DND-41 (cell line): ENCODE measurements at regions not wholly inside any gene's neighbourhood (a gene's known extent, or its start where the extent isn't known, plus 50 kb on each side); places are given as distances from the start of the nearest gene placed in this dataset.
"Not testable (repeated sequence)": the region's sequence is repeated elsewhere in the genome, so short reads cannot be mapped to it uniquely, and the experiment has no call there.

Experiments
- ATAC-seq: fragments of 200-7000 bp; cut with Tn5 transposase; 3 replicates; pipeline ENCODE4 v1.9.1; 2021; ENCODE audit warnings: low read depth; ENCODE audit not compliant: insufficient read depth
- DNase-seq: peaks from one replicate; pipeline ENCODE4 v3.0.0-alpha.2; 2020
- H2AFZ ChIP-seq: 2 replicates; pipeline ENCODE4 v1.6.0; 2012; ENCODE audit warnings: low read depth, low read length
- H3K27ac ChIP-seq: 2 replicates; pipeline ENCODE4 v1.5.1; 2012; ENCODE audit warnings: low read length, inconsistent platforms
- H3K27me3 ChIP-seq: fragments of 200-600 bp; sonication (generic); 2 replicates; pipeline ENCODE4 v1.6.0; 2012; ENCODE audit warnings: low read length, mild to moderate bottlenecking, inconsistent platforms; ENCODE audit not compliant: insufficient read depth, poor library complexity
- H3K36me3 ChIP-seq: 2 replicates; pipeline ENCODE4 v1.5.1; 2012; ENCODE audit warnings: low read length, inconsistent platforms; ENCODE audit not compliant: insufficient read depth
- H3K4me1 ChIP-seq: 2 replicates; pipeline ENCODE4 v1.5.1; 2012; ENCODE audit warnings: mild to moderate bottlenecking, low read length; ENCODE audit not compliant: insufficient read depth
- H3K4me2 ChIP-seq: 2 replicates; pipeline ENCODE4 v1.6.0; 2012; ENCODE audit warnings: mild to moderate bottlenecking, moderate library complexity, low read length, inconsistent platforms; ENCODE audit not compliant: insufficient read depth
- H3K4me3 ChIP-seq, 2 experiments: fragments of 200-600 bp in 1 of 2; shearing (Covaris generic) in 1 of 2; 2 replicates each; pipeline ENCODE4 v1.5.1; 2012 to 2016; ENCODE audit warnings: inconsistent platforms in 2 of 2, low read length in 2 of 2, mild to moderate bottlenecking in 2 of 2, low read depth in 1 of 2, moderate library complexity in 1 of 2
- H3K79me2 ChIP-seq: 2 replicates; pipeline ENCODE4 v1.6.0; 2012; ENCODE audit warnings: low read length, inconsistent platforms; ENCODE audit not compliant: insufficient read depth
- H3K9ac ChIP-seq: 2 replicates; pipeline ENCODE4 v1.6.0; 2012; ENCODE audit warnings: low read depth, mild to moderate bottlenecking, inconsistent platforms, low read length, moderate library complexity
- H3K9me3 ChIP-seq: 2 replicates; pipeline ENCODE4 v1.5.1; 2012; ENCODE audit warnings: low read length, moderate library complexity, mild to moderate bottlenecking, inconsistent platforms; ENCODE audit not compliant: insufficient read depth, severe bottlenecking
- H4K20me1 ChIP-seq: 2 replicates; pipeline ENCODE4 v1.6.0; 2012; ENCODE audit warnings: low read length; ENCODE audit not compliant: insufficient read depth
- CTCF ChIP-seq: IDR thresholded peaks from 2 replicates; pipeline ENCODE4 v1.5.1; 2012; ENCODE audit warnings: borderline replicate concordance, low read length, moderate library complexity, mild to moderate bottlenecking; ENCODE audit not compliant: poor library complexity, severe bottlenecking; ENCODE audit errors: extremely low read depth
- EZH2 ChIP-seq: IDR thresholded peaks from 3 replicates; pipeline ENCODE4 v1.6.1; 2012; ENCODE audit warnings: borderline replicate concordance, low read depth, mild to moderate bottlenecking, moderate library complexity, low read length, inconsistent platforms; ENCODE audit not compliant: severe bottlenecking

GRCh38 chr5:26486631-26487030 is 551.8 kb downstream of the CDH9 start:
- DNase-seq (no peak), ATAC-seq (no peak)
- Histone ChIP-seq H3K9ac (no peak overlapping the region), H2AFZ (no peak overlapping the region), H3K4me2 (no peak overlapping the region), H3K4me1 (no peaks in the 10 kb centered on the region), H3K27ac (no peak overlapping the region), H3K4me3 (no peak overlapping the region), H3K79me2 (no peaks in the 10 kb centered on the region), H4K20me1 (no peaks in the 10 kb centered on the region), H3K27me3 (no peaks in the 10 kb centered on the region), H3K9me3 (no peaks in the 10 kb centered on the region), H3K36me3 (no peaks in the 10 kb centered on the region)
- TF ChIP-seq CTCF, result no peak
- TF ChIP-seq EZH2, result no peak

GRCh38 chr5:26485146-26485860 is 553.1 kb downstream of the CDH9 start:
- H3K4me1 ChIP-seq, H3K4me2 ChIP-seq, H4K20me1 ChIP-seq, H2AFZ ChIP-seq, DNase-seq, H3K9ac ChIP-seq, ATAC-seq, H3K9me3 ChIP-seq, H3K36me3 ChIP-seq, H3K4me3 ChIP-seq, H3K79me2 ChIP-seq, H3K27ac ChIP-seq, H3K27me3 ChIP-seq: not testable (repeated sequence)

- DNase-seq (peak; percentile 15), ATAC-seq (peak; percentile 64; the same call in 1 of the 3 replicates)
- Histone ChIP-seq H3K4me3 (no peak overlapping the region), H3K36me3 (no peaks in the 10 kb centered on the region), H3K27ac (no peak overlapping the region), H3K79me2 (no peaks in the 10 kb centered on the region), H3K9ac (no peak overlapping the region), H3K27me3 (no peaks in the 10 kb centered on the region), H3K4me2 (no peak overlapping the region), H2AFZ (no peak overlapping the region; the same call in 1 of the 2 replicates), H3K4me1 (no peaks in the 10 kb centered on the region), H3K9me3 (no peaks in the 10 kb centered on the region), H4K20me1 (no peaks in the 10 kb centered on the region)
- peak; percentile 71 for TF ChIP-seq CTCF
- TF ChIP-seq EZH2, result no peak
Measured at GRCh38 chr5:26482810-26483375, 555.5 kb downstream of the CDH9 start.

GRCh38 chr5:26482076-26482809 is 556.1 kb downstream of the CDH9 start:
- H3K4me2 ChIP-seq, result no peak overlapping the region; the same call in 1 of the 2 replicates
- DNase-seq (no peak), ATAC-seq (no peak)
- no peak overlapping the region for H3K4me3 ChIP-seq
- no peaks in the 10 kb centered on the region for H3K79me2 ChIP-seq
- no peak for TF ChIP-seq CTCF
- TF ChIP-seq EZH2, result no peak
- no peak overlapping the region; the same call in 1 of the 2 replicates for H2AFZ ChIP-seq
- H3K36me3 ChIP-seq, result no peaks in the 10 kb centered on the region
- H4K20me1 ChIP-seq, result no peaks in the 10 kb centered on the region
- H3K27ac ChIP-seq, result no peak overlapping the region
- H3K4me1 ChIP-seq, result no peaks in the 10 kb centered on the region
- H3K27me3 ChIP-seq, result no peaks in the 10 kb centered on the region
- no peak overlapping the region for H3K9ac ChIP-seq
- H3K9me3 ChIP-seq, result no peaks in the 10 kb centered on the region
